ENCODE measurements at regions not wholly inside any gene's neighbourhood (a gene's known extent, or its start where the extent isn't known, plus 50 kb on each side); places are given as distances from the start of the nearest gene placed in this dataset.

GRCh38 chr18:42181474-42181873, 226.4 kb downstream of the PIK3C3 start:
- no peaks in the 10 kb centered on the region for H3K9me3 ChIP-seq (ENCODE audit: low read depth, low read length)
- no peak overlapping the region for H3K9ac ChIP-seq (ENCODE audit: insufficient read length)
- TF ChIP-seq FOXP2 (optimal IDR thresholded peaks at IDR 0.05; ENCODE audit: control extremely low read depth, extremely low read length, insufficient read depth) (no peak), POLR2AphosphoS5 (IDR thresholded peaks at IDR 0.05; ENCODE audit: borderline replicate concordance, low read depth, low read length) (no peak)
- no peaks in the 10 kb centered on the region for H3K36me3 ChIP-seq (ENCODE audit: insufficient read depth, low read length)
- H3K4me3 ChIP-seq, result no peak overlapping the region
- H3K27ac ChIP-seq, result no peak overlapping the region
- DNase-seq (ENCODE audit: low read depth, low spot score), result no peak

- no peak overlapping the region for H3K4me3 ChIP-seq
- H3K36me3 ChIP-seq (ENCODE audit: insufficient read depth, low read length), result no peaks in the 10 kb centered on the region
- no peak overlapping the region for H3K9ac ChIP-seq (ENCODE audit: insufficient read length)
- TF ChIP-seq EZH2 (IDR thresholded peaks at IDR 0.05), result no peak
- TF ChIP-seq FOXP2 (optimal IDR thresholded peaks at IDR 0.05; ENCODE audit: control extremely low read depth, extremely low read length, insufficient read depth), result no peak
- TF ChIP-seq POLR2AphosphoS5 (IDR thresholded peaks at IDR 0.05; ENCODE audit: borderline replicate concordance, low read depth, low read length), result no peak
- no peak for DNase-seq (ENCODE audit: low read depth, low spot score)
- no peaks in the 10 kb centered on the region for H3K9me3 ChIP-seq (ENCODE audit: low read depth, low read length)
- H3K27ac ChIP-seq, result no peak overlapping the region; the same call in 1 of the 2 replicates
Observed at GRCh38 chr18:42182728-42183700, 228.0 kb downstream of the PIK3C3 start.

- TF ChIP-seq FOXP2 (optimal IDR thresholded peaks at IDR 0.05; ENCODE audit: control extremely low read depth, extremely low read length, insufficient read depth) (no peak), EZH2 (IDR thresholded peaks at IDR 0.05) (no peak), POLR2AphosphoS5 (IDR thresholded peaks at IDR 0.05; ENCODE audit: borderline replicate concordance, low read depth, low read length) (no peak)
- H3K27ac ChIP-seq, result no peak overlapping the region
- DNase-seq (ENCODE audit: low read depth, low spot score), result no peak
Observed at GRCh38 chr18:42183746-42184145, 228.7 kb downstream of the PIK3C3 start.

GRCh38 chr18:42184685-42185477, 229.8 kb downstream of the PIK3C3 start:
- Histone ChIP-seq H3K9me3 (ENCODE audit: low read depth, low read length) (no peaks in the 10 kb centered on the region), H3K36me3 (ENCODE audit: insufficient read depth, low read length) (no peaks in the 10 kb centered on the region), H3K4me3 (no peak overlapping the region), H3K9ac (ENCODE audit: insufficient read length) (no peak overlapping the region), H3K27ac (no peak overlapping the region)
- TF ChIP-seq EZH2 (IDR thresholded peaks at IDR 0.05) (no peak), FOXP2 (optimal IDR thresholded peaks at IDR 0.05; ENCODE audit: control extremely low read depth, extremely low read length, insufficient read depth) (no peak), POLR2AphosphoS5 (IDR thresholded peaks at IDR 0.05; ENCODE audit: borderline replicate concordance, low read depth, low read length) (no peak)
- no peak for DNase-seq (ENCODE audit: low read depth, low spot score)

More at GRCh38 chr18:42183746-42184145, 228.7 kb downstream of the PIK3C3 start:
- Histone ChIP-seq H3K9me3 (ENCODE audit: low read depth, low read length) (no peaks in the 10 kb centered on the region), H3K36me3 (ENCODE audit: insufficient read depth, low read length) (no peaks in the 10 kb centered on the region), H3K9ac (ENCODE audit: insufficient read length) (no peak overlapping the region), H3K4me3 (no peak overlapping the region)

- no peak for TF ChIP-seq FOXP2 (optimal IDR thresholded peaks at IDR 0.05; ENCODE audit: control extremely low read depth, extremely low read length, insufficient read depth)
- no peak for TF ChIP-seq EZH2 (IDR thresholded peaks at IDR 0.05)
- TF ChIP-seq POLR2AphosphoS5 (IDR thresholded peaks at IDR 0.05; ENCODE audit: borderline replicate concordance, low read depth, low read length), result no peak
- Histone ChIP-seq H3K36me3 (ENCODE audit: insufficient read depth, low read length) (no peaks in the 10 kb centered on the region), H3K27ac (no peak overlapping the region), H3K9me3 (ENCODE audit: low read depth, low read length) (no peaks in the 10 kb centered on the region), H3K9ac (ENCODE audit: insufficient read length) (no peak overlapping the region), H3K4me3 (no peak overlapping the region)
- no peak for DNase-seq (ENCODE audit: low read depth, low spot score)
Observed at GRCh38 chr18:42185486-42185885, 230.5 kb downstream of the PIK3C3 start.

GRCh38 chr18:42187611-42188380, 232.8 kb downstream of the PIK3C3 start:
- H3K4me3 ChIP-seq, result no peak overlapping the region
- no peak overlapping the region for H3K9ac ChIP-seq (ENCODE audit: insufficient read length)
- no peak for DNase-seq (ENCODE audit: low read depth, low spot score)
- no peak for TF ChIP-seq EZH2 (IDR thresholded peaks at IDR 0.05)
- TF ChIP-seq FOXP2 (optimal IDR thresholded peaks at IDR 0.05; ENCODE audit: control extremely low read depth, extremely low read length, insufficient read depth), result no peak
- no peak for TF ChIP-seq POLR2AphosphoS5 (IDR thresholded peaks at IDR 0.05; ENCODE audit: borderline replicate concordance, low read depth, low read length)
- no peaks in the 10 kb centered on the region for H3K36me3 ChIP-seq (ENCODE audit: insufficient read depth, low read length)
- no peak overlapping the region for H3K27ac ChIP-seq
- H3K9me3 ChIP-seq (ENCODE audit: low read depth, low read length), result no peaks in the 10 kb centered on the region

GRCh38 chr18:42190643-42191042, 235.6 kb downstream of the PIK3C3 start:
- no peak overlapping the region for H3K27ac ChIP-seq
- no peaks in the 10 kb centered on the region for H3K36me3 ChIP-seq (ENCODE audit: insufficient read depth, low read length)
- TF ChIP-seq EZH2 (IDR thresholded peaks at IDR 0.05) (no peak), FOXP2 (optimal IDR thresholded peaks at IDR 0.05; ENCODE audit: control extremely low read depth, extremely low read length, insufficient read depth) (no peak), POLR2AphosphoS5 (IDR thresholded peaks at IDR 0.05; ENCODE audit: borderline replicate concordance, low read depth, low read length) (no peak)
- no peak overlapping the region for H3K4me3 ChIP-seq
- H3K9ac ChIP-seq (ENCODE audit: insufficient read length), result no peak overlapping the region
- no peaks in the 10 kb centered on the region for H3K9me3 ChIP-seq (ENCODE audit: low read depth, low read length)
- no peak for DNase-seq (ENCODE audit: low read depth, low spot score)

Data from SK-N-MC (cell line).